WTC11 (cell line): ENCODE measurements at regions not wholly inside any gene's neighbourhood (a gene's known extent, or its start where the extent isn't known, plus 50 kb on each side); places are given as distances from the start of the nearest gene placed in this dataset.
"Not testable (repeated sequence)": the region's sequence is repeated elsewhere in the genome, so short reads cannot be mapped to it uniquely, and the experiment has no call there.

ENCODE experiments used
- ATF2 ChIP-seq: sonication (generic); formaldehyde crosslinking; IDR thresholded peaks from 2 replicates; pipeline ENCODE4 v1.8.1; 2022; ENCODE audit warnings: low read depth, missing genetic modification reagents, borderline replicate concordance
- CTCF ChIP-seq: fragments of 200-600 bp; IDR thresholded peaks from 2 replicates; pipeline ENCODE4 v1.8.0; 2022; ENCODE audit warnings: antibody characterized with exemption
- ELF4 ChIP-seq: sonication (generic); formaldehyde crosslinking; IDR thresholded peaks from 2 replicates; pipeline ENCODE4 v1.8.1; 2022; ENCODE audit warnings: low read depth, mild to moderate bottlenecking, moderate library complexity, missing genetic modification reagents
- ESRRA ChIP-seq: sonication (generic); formaldehyde crosslinking; IDR thresholded peaks from 2 replicates; pipeline ENCODE4 v1.8.1; 2022; ENCODE audit warnings: mild to moderate bottlenecking, missing genetic modification reagents, borderline replicate concordance
- FOXP4 ChIP-seq: sonication (generic); formaldehyde crosslinking; IDR thresholded peaks from 2 replicates; pipeline ENCODE4 v1.8.0; 2022; ENCODE audit warnings: mild to moderate bottlenecking, missing genetic modification reagents
- KAT7 ChIP-seq: sonication (generic); formaldehyde crosslinking; IDR thresholded peaks from 2 replicates; pipeline ENCODE4 v1.8.1; 2023; ENCODE audit warnings: missing genetic modification reagents, mild to moderate bottlenecking, borderline replicate concordance
- MAX ChIP-seq: sonication (generic); formaldehyde crosslinking; IDR thresholded peaks from 2 replicates; pipeline ENCODE4 v1.8.0; 2022; ENCODE audit warnings: mild to moderate bottlenecking, missing genetic modification reagents
- NR3C1 ChIP-seq: sonication (generic); formaldehyde crosslinking; conservative IDR thresholded peaks from 2 replicates; pipeline ENCODE4 v1.8.1; 2023; ENCODE audit warnings: low read depth, mild to moderate bottlenecking, missing genetic modification reagents
- ZNF138 ChIP-seq: sonication (generic); formaldehyde crosslinking; conservative IDR thresholded peaks from 2 replicates; pipeline ENCODE4 v1.8.1; 2022; ENCODE audit warnings: mild to moderate bottlenecking, moderate library complexity, missing genetic modification reagents
- ZNF281 ChIP-seq: sonication (generic); formaldehyde crosslinking; IDR thresholded peaks from 2 replicates; pipeline ENCODE4 v1.8.0; 2023; ENCODE audit warnings: mild to moderate bottlenecking, missing genetic modification reagents
- ZNF396 ChIP-seq: fragments of 250-450 bp; sonication (Bioruptor Pico); IDR thresholded peaks from 2 replicates; pipeline ENCODE4 v1.8.0; 2021; ENCODE audit warnings: mild to moderate bottlenecking, moderate library complexity, borderline replicate concordance

GRCh38 chr2:132012046-132012445, 149.7 kb downstream of the ANKRD30BL start:
- TF ChIP-seq ESRRA (CRISPR knock-in tag); CTCF; ZNF138 (CRISPR knock-in tag); NR3C1 (CRISPR knock-in tag); FOXP4 (CRISPR knock-in tag); MAX (CRISPR knock-in tag); ELF4 (CRISPR knock-in tag); ATF2 (CRISPR knock-in tag); KAT7 (CRISPR knock-in tag); ZNF281 (CRISPR knock-in tag); ZNF396 (CRISPR knock-in tag): not testable (repeated sequence)
